Pancreas (tissue), 10 donors: ENCODE measurements at regions not wholly inside any gene's neighbourhood (a gene's known extent, or its start where the extent isn't known, plus 50 kb on each side); places are given as distances from the start of the nearest gene placed in this dataset.

Source experiments
- ATAC-seq, 4 donors: fragments of 200-7000 bp; cut with Tn5 transposase; one replicate each; pipeline versions ENCODE4 v1.8.0 to v1.9.1; 2020; ENCODE audit warnings: mild to moderate bottlenecking in 4 of 4, moderate library complexity in 4 of 4
- DNase-seq, 6 donors: peaks; one replicate each; pipeline ENCODE4 v3.0.0-alpha.2; 2020
- FAIRE-seq: peaks from 2 replicates; lab custom pipeline; 2012; peaks lifted over from hg19 to GRCh38; lab: Jason Lieb, UNC
- H3K27ac ChIP-seq, 4 donors: fragments of 200-600 bp; sonication (generic); 1 replicate in 3 of 4; 2 replicates in 1 of 4; pipeline versions ENCODE4 v1.5.0 to v1.8.0; 2020
- H3K27me3 ChIP-seq, 4 donors: fragments of 200-600 bp; one replicate each; pipeline ENCODE4 v1.8.0; 2021
- H3K36me3 ChIP-seq, 3 donors: fragments of 200-600 bp; sonication (generic) in 1 of 3; one replicate each; pipeline versions ENCODE4 v1.5.0 to v1.8.0; 2020 to 2021
- H3K4me1 ChIP-seq, 3 donors: fragments of 200-600 bp; one replicate each; pipeline ENCODE4 v1.8.0; 2021
- H3K4me3 ChIP-seq, 4 donors: fragments of 200-600 bp; sonication (generic) in 2 of 4; one replicate each; pipeline versions ENCODE4 v1.5.0 to v1.8.0; 2020 to 2021
- H3K9me3 ChIP-seq, 4 donors: fragments of 200-600 bp; one replicate each; pipeline ENCODE4 v1.8.0; 2021
- WGBS, 2 donors: extraction: QIAGEN DNeasy Blood & Tissue Kit; methylation state at CpG; one replicate each; pipeline ENCODE4 v1.1.7; 2013; 5-methylcytosine and 5-hydroxymethylcytosine counted together
- intact Hi-C, 3 donors: fragments of 100-400 bp; cut with DNase I; formaldehyde crosslinking; loops; one replicate each; pipeline versions ENCODE4 v1.11.1 to v1.14.2; 2022
- TF ChIP-seq, protein P1 (sequence below), 4 donors: fragments of 200-600 bp; sonication (generic) in 3 of 4; IDR thresholded peaks; one replicate each; pipeline versions ENCODE4 v1.5.0 to v1.8.0; 2021; ENCODE audit warnings: antibody characterized with exemption in 4 of 4
- donor health status: healthy with polysubstance abuse.
- donor health status: DM: no; HTN: no; CAD: no; lungs with moderate emphysema.
- donor health status: DM: no; HTN: no; CAD: no.
- donor health status: control.
- donor health status: control.
- donor health status: Bipolar disorder and iron deficiency.
- donor health status: DM: yes; HTN: yes; CAD: no.
- donor health status: DM: no; HTN: no; CAD: no.
- donor health status: DM: no; HTN: no; CAD: no.
- donor health status: DM: yes; HTN: yes; CAD: no.

DNA sequence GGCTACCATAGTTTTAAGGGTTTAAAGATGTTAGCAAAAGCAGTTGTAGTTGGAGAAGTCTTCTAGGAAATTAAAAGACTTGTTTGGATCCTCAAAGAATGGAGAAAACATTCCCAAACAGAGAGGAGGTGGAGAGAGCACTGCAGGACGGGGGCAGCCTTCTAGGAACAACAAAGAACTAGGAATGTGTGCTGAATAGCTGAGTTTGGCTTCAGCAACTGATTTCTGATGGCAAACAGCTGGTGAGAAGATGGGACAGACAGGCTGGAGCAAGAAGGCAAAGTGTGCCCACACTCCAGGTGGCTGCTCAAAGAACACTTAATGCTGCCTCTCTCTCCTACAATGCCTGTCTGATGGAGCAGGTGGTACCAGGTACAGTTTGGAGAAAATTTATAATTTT lies 1331.1 kb downstream of the ADGRL3 start:
- H3K9me3 ChIP-seq = no peaks in the 10 kb centered on the region
- DNase-seq (no peak), FAIRE-seq (no peak), ATAC-seq (no peak)
- 10% methylated on average over 1 of the region's 1 CpG for WGBS, 2 donors
- intact Hi-C loops = no loop called here
- H3K36me3 ChIP-seq = no peaks in the 10 kb centered on the region
- TF ChIP-seq, protein P1, sequence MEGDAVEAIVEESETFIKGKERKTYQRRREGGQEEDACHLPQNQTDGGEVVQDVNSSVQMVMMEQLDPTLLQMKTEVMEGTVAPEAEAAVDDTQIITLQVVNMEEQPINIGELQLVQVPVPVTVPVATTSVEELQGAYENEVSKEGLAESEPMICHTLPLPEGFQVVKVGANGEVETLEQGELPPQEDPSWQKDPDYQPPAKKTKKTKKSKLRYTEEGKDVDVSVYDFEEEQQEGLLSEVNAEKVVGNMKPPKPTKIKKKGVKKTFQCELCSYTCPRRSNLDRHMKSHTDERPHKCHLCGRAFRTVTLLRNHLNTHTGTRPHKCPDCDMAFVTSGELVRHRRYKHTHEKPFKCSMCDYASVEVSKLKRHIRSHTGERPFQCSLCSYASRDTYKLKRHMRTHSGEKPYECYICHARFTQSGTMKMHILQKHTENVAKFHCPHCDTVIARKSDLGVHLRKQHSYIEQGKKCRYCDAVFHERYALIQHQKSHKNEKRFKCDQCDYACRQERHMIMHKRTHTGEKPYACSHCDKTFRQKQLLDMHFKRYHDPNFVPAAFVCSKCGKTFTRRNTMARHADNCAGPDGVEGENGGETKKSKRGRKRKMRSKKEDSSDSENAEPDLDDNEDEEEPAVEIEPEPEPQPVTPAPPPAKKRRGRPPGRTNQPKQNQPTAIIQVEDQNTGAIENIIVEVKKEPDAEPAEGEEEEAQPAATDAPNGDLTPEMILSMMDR (IDR thresholded peaks at IDR 0.05) = no peak
- H3K27me3 ChIP-seq = no peaks in the 10 kb centered on the region
- H3K27ac ChIP-seq = no peak overlapping the region
- no peaks in the 10 kb centered on the region for H3K4me1 ChIP-seq
- H3K4me3 ChIP-seq = no peak overlapping the region

DNA sequence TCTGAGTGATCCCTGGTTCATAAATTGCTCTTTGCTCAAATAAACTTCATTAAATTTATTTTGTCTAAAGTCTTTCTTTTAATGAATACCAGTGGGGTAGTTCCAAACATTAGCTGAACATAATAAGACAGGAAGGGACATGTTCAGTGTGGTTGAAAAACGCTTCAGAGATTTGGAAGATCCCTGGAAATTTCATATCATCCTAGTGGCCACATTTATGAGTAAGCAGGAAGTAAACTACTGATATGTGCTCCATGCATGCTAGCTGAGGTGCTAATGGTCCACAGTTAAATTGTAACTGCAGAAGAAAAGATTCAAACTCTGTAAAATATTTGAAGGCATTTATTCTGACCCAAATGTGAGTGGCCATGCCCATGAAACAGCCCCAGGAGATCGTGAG lies 1328.7 kb downstream of the ADGRL3 start:
- no peaks in the 10 kb centered on the region for H3K4me1 ChIP-seq
- H3K9me3 ChIP-seq = no peaks in the 10 kb centered on the region
- no peak overlapping the region for H3K4me3 ChIP-seq
- FAIRE-seq (no peak), DNase-seq (no peak), ATAC-seq (no peak)
- TF ChIP-seq, protein P1 (IDR thresholded peaks at IDR 0.05) = no peak
- no peaks in the 10 kb centered on the region for H3K27me3 ChIP-seq
- H3K36me3 ChIP-seq = no peaks in the 10 kb centered on the region
- H3K27ac ChIP-seq = no peak overlapping the region
- 14 to 15% methylated on average over 2 of the region's 2 CpGs for WGBS, 2 donors
- intact Hi-C loops = no loop called here

DNA sequence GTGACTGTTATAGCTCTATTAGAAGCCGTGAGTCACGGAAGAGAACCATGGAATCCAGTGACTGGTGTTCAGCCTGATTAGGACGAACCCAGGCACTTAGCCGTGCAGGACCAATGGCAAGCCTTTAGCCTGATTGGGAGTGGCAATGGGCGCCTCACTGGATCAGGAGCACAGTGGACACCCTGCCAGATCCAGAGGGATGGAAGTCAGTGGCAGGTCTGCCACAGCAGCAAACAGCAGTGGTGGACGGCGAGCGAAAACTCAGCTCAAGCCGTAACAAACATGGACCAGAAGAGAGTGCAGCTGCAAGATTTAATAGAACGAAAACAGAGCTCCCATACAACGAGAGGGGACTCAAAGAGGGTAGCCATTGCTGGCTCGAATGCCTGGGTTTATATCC lies 1326.5 kb downstream of the ADGRL3 start:
- 68 to 76% methylated on average over 12 of the region's 12 CpGs for WGBS, 2 donors
- DNase-seq (peak in 1 of 6 donors; percentile 14), ATAC-seq (no peak), FAIRE-seq (no peak)
- Histone ChIP-seq H3K36me3 (no peaks in the 10 kb centered on the region), H3K27ac (no peak overlapping the region), H3K9me3 (no peaks in the 10 kb centered on the region), H3K27me3 (no peaks in the 10 kb centered on the region), H3K4me1 (no peaks in the 10 kb centered on the region), H3K4me3 (no peak overlapping the region)
- TF ChIP-seq, protein P1 (IDR thresholded peaks at IDR 0.05) = no peak
- intact Hi-C loops = no loop called here

DNA sequence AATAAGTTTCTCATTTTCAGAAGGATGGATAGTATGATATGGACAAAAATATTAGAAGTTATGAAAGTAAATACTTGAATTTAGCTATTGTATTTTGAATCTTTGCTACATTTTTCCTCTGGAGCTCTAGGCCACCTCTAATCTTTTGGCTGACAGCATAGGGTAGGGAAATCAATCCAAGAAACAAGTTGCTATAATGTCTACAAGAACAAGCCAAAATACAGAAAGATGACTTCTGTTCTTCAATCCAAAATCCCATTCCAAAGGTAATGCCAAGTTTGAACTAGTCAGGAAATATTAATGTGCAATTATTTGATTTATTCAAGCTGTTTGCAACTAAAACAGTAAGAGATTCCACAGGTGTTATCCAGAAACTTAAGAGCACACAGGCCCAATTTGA lies 1323.1 kb downstream of the ADGRL3 start:
- FAIRE-seq (no peak), ATAC-seq (no peak), DNase-seq (no peak)
- H3K36me3 ChIP-seq = no peaks in the 10 kb centered on the region
- no peaks in the 10 kb centered on the region for H3K9me3 ChIP-seq
- H3K4me1 ChIP-seq = no peaks in the 10 kb centered on the region
- H3K27ac ChIP-seq = no peak overlapping the region
- H3K4me3 ChIP-seq = no peak overlapping the region
- intact Hi-C loops = no loop called here
- TF ChIP-seq, protein P1 (IDR thresholded peaks at IDR 0.05) = no peak
- no peaks in the 10 kb centered on the region for H3K27me3 ChIP-seq

DNA sequence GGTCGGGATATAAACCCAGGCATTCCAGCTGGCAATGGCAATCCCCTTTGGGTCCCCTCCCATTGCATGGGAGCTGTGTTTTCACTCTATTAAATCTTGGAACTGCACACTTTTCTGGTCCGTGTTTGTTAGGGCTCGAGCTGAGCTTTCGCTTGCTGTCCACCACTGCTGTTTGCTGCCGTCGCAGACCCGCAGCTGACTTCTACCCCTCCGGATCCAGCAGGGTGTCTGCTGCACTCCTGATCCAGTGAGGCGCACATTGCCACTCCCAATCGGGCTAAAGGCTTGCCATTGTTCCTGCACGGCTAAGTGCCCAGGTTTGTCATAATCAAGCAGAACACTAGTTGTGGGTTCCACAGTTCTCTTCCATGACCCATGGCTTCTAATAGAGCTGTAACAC lies 1322.1 kb downstream of the ADGRL3 start:
- 68 to 81% methylated on average over 11 of the region's 11 CpGs for WGBS, 2 donors
- FAIRE-seq = no peak
- no peaks in the 10 kb centered on the region for H3K9me3 ChIP-seq
- no peak for ATAC-seq
- H3K36me3 ChIP-seq = no peaks in the 10 kb centered on the region
- TF ChIP-seq, protein P1 (IDR thresholded peaks at IDR 0.05) = no peak
- H3K27ac ChIP-seq = no peak overlapping the region
- H3K4me3 ChIP-seq = no peak overlapping the region
- no peaks in the 10 kb centered on the region for H3K27me3 ChIP-seq
- intact Hi-C loops = no loop called here
- H3K4me1 ChIP-seq = no peaks in the 10 kb centered on the region
- peak in 1 of 6 donors; percentile 21 for DNase-seq
